Fibroblast of pulmonary artery (primary cell): ENCODE measurements at regions not wholly inside any gene's neighbourhood (a gene's known extent, or its start where the extent isn't known, plus 50 kb on each side); places are given as distances from the start of the nearest gene placed in this dataset.

ENCODE experiments used
- DNase-seq: peaks from one replicate; pipeline ENCODE4 v3.0.0-alpha.2; 2010; ENCODE audit warnings: low read depth
- H3K4me3 ChIP-seq: replicated peaks from 2 replicates; pipeline ENCODE4 v1.5.1; 2011; ENCODE audit warnings: low read depth, mild to moderate bottlenecking, control low read depth, low read length, moderate library complexity
- CTCF ChIP-seq: IDR thresholded peaks from 2 replicates; pipeline ENCODE4 v1.5.1; 2011; ENCODE audit warnings: mild to moderate bottlenecking, control low read depth, low read length, inconsistent platforms; ENCODE audit errors: missing control alignments

- TF ChIP-seq CTCF: no peak
Observed at GRCh38 chr4:19119904-19120560, 1098.5 kb upstream of the LCORL start.

DNA sequence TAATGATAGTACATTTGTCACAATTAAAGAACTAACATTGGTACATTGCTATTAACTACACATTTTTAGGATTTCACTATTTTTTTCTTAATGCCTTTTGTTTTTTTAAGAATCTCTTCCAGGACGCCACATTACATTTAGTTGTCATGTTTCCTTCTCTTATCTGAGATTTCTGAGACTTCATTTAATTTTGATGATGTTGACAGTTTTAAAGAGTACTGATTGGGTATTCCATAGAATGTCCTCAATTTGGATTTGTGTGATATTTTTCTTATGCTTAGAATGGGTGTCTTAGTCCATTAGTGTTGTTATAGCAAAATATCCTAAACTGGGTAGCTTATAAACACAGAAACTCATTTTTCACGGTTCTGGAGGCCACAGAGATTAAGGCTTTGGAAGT, 1095.5 kb upstream of the LCORL start:
- TF ChIP-seq CTCF: no peak
- H3K4me3 ChIP-seq: no peak overlapping the region

More at GRCh38 chr4:19119904-19120560, 1098.5 kb upstream of the LCORL start:
- no peak for DNase-seq
- no peak overlapping the region for H3K4me3 ChIP-seq

DNA sequence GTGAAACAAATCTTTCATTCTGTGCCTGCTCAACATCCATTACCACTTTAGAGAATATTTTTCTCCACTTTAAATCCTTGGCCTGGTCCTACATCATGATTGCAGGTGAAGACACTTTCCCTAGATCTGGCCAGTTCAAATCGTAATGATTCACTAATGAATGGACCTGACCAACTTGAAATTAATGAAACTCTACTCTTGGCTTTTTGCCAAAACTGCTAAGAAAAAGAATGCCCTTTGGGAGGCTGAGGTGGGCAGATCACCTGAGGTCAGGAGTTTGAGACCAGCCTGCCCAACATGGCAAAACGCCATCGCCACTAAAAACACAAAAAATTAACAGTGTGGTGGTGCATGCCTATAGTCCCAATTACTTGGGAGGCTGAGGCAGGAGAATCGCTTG, 1082.6 kb upstream of the LCORL start:
- no peak for TF ChIP-seq CTCF
- no peak for DNase-seq
- H3K4me3 ChIP-seq: no peak overlapping the region

More for the DNA sequence above, 1095.5 kb upstream of the LCORL start:
- no peak for DNase-seq

GRCh38 chr4:19095491-19096046, 1074.0 kb upstream of the LCORL start:
- no peak for TF ChIP-seq CTCF
- no peak overlapping the region for H3K4me3 ChIP-seq
- DNase-seq: no peak

GRCh38 chr4:19093951-19094350, 1072.4 kb upstream of the LCORL start:
- no peak overlapping the region for H3K4me3 ChIP-seq
- TF ChIP-seq CTCF: no peak
- DNase-seq: no peak

DNA sequence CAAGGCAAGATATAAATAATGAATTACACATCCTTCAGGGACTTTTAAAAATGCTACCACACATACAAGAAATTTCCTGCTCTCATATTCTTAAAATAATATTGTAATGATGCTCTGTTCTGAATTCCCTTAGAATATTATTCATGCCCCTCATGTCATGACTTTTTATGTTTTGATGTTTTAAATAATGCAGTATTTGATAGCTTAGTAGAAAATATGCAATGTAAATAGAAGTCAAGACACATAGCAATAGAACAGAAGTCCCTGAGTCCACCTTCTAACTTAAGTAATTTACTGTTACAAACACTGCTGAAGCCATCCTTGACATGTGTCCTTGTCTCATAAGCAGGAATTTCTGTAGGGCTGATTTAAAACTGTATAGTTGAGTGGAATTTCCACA, 1071.2 kb upstream of the LCORL start:
- no peak for TF ChIP-seq CTCF
- DNase-seq: no peak
- no peak overlapping the region for H3K4me3 ChIP-seq

GRCh38 chr4:19074036-19074435, 1052.5 kb upstream of the LCORL start:
- no peak for DNase-seq
- TF ChIP-seq CTCF: no peak
- no peak overlapping the region for H3K4me3 ChIP-seq
